Stimulated activated CD4-positive, alpha-beta T cell treated with anti-CD3 and anti-CD28 coated beads, Interleukin-4, amount 100 ng/mL, for 24 hours (primary cell): ENCODE measurements at regions not wholly inside any gene's neighbourhood (a gene's known extent, or its start where the extent isn't known, plus 50 kb on each side); places are given as distances from the start of the nearest gene placed in this dataset.

ENCODE experiments used
- DNase-seq: peaks from one replicate; pipeline ENCODE4 v3.0.0-alpha.2; 2020

- DNase-seq, result no peak
These were observed 138.3 kb upstream of the ROBO1 start for GRCh38 chr3:79906106-79906505.

GRCh38 chr3:79902151-79902550 is 134.4 kb upstream of the ROBO1 start:
- DNase-seq, result no peak

DNA sequence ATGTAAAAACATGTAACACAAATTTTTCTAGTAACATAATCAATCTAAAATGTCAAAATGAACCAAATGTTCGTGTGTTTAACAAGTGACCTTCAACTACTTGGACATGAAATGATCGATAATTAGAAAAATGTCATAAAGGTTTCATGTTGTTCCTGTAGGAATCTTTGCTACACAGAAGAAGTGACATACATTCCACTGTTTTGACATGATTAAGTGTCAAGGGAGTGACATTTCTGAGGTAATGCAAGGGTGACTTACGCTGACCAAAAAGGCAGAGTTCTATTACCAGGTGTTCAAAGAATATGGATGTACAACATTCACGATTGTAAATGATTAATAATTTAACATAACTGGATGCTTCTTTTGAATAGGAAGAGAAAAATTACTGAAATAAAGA is 131.1 kb upstream of the ROBO1 start:
- no peak for DNase-seq

GRCh38 chr3:79896086-79896485 is 128.3 kb upstream of the ROBO1 start:
- DNase-seq, result no peak

DNA sequence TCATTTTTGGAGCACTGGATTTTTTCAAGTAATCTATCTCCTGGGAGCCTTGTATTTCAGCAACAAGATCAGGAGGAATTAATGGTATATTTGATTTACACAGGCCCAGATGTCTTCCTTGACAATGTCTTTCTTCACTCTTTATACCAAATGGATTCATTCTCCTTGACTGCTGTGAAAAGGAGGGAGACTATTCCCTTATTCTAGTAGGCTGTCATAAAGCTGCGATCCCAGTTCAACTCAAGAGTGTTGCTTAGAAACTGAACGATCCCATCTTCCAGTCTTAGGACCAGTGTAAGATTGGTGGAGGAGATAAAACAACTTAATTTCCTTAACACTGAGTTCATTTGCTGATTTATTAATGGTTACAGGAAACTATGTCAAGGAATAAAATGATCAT is 119.4 kb upstream of the ROBO1 start:
- DNase-seq, result no peak

DNA sequence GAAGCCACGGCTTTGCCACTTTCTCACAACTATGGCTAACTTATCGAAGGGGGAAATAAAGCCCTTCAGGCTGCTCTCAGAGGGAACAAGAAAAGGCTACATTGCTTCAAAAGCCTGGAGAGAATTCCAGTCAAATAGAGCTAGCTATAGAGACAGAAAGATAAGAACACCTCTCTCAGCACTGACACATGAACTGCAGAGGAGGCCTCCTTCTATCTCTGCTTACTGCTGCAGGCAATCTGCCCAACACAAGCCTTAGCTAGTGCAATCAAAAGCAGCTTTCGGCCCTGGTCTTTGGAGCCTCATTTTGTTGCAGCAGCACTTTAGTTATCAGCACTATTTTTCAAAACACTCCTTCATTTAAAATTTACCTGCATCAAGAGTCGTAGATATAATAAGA is 118.4 kb upstream of the ROBO1 start:
- DNase-seq, result no peak

DNA sequence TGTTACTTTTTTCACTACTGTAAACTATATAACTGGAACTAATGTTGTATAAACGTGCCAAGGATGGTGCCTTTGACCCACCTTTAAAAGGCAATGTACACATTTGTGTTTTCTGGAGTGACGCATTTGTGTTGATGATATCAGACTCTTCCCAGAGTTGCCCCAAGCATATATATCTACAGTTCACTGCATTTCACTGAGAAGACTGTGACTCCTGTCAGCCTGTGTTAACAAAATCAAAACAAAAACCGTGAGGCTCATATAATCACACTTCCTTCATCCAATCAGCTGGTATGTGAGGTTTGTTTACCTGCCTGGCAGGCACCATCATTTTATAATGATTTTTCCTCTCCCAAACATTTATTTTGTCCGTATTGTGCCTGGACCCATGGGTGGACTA is 117.6 kb upstream of the ROBO1 start:
- no peak for DNase-seq

DNA sequence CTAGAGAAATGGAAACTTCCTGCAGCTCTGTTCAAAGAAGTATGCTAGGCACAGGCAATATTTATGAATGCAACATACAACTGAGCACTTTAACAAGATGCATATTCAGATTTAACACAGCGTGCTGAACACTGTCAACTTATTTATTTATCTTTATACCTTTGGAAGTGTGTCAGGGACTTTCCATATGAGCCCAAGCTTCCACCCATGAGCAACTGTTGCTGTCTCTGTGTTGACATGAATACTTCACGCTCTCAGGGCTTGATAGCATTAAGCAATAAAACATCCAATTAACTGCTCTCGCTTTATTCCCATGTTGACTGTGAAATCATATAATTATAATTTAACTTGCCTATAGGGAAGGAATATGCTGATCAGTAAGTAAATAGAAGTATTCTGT is 116.6 kb upstream of the ROBO1 start:
- no peak for DNase-seq

- no peak for DNase-seq
These were observed 113.6 kb upstream of the ROBO1 start for GRCh38 chr3:79881431-79881830.

GRCh38 chr3:79878708-79879107 is 110.9 kb upstream of the ROBO1 start:
- DNase-seq, result no peak

GRCh38 chr3:79874646-79875045 is 106.8 kb upstream of the ROBO1 start:
- DNase-seq, result no peak

DNA sequence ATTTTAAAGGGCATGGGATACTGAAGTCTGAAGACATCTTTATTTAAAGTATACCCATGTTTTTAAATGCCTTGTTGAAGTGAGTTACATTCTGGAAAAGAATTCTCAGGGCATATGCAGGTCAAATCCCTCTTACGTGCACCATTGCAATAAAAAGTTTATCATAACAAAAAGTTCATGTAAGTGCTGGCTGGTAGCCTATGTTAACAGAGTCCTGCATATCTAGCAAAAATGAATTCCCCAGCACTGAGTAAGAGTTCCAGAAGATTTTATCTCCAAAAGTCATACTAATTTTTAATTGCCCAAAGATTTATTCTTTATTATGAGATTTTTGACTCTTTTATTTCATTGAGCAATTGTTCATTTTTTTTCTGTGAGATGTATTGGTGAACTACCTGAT is 104.7 kb upstream of the ROBO1 start:
- no peak for DNase-seq

GRCh38 chr3:79871656-79872055 is 103.9 kb upstream of the ROBO1 start:
- DNase-seq, result no peak

DNA sequence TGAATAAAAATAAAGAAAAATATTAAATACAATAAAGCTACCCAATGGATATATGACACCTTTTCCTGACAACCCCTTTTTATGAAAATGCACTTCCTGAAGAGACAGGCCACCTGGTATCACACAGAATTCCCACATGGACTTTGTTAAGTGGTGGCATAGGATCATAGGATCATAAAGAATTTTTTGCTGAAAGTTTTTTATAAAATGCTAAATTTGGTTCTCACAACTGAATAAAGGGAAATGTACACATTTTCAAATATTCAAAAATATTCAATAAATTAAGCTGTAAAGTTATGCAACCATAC is 102.5 kb upstream of the ROBO1 start:
- DNase-seq, result no peak

GRCh38 chr3:79869461-79870312 is 101.9 kb upstream of the ROBO1 start:
- DNase-seq, result no peak

GRCh38 chr3:79866162-79866561 is 98.4 kb upstream of the ROBO1 start:
- DNase-seq, result no peak

- no peak for DNase-seq
These were observed 96.3 kb upstream of the ROBO1 start for GRCh38 chr3:79864077-79864476.

- DNase-seq, result no peak
These were observed 81.1 kb upstream of the ROBO1 start for GRCh38 chr3:79848876-79849275.

GRCh38 chr3:79847928-79848327 is 80.1 kb upstream of the ROBO1 start:
- no peak for DNase-seq

DNA sequence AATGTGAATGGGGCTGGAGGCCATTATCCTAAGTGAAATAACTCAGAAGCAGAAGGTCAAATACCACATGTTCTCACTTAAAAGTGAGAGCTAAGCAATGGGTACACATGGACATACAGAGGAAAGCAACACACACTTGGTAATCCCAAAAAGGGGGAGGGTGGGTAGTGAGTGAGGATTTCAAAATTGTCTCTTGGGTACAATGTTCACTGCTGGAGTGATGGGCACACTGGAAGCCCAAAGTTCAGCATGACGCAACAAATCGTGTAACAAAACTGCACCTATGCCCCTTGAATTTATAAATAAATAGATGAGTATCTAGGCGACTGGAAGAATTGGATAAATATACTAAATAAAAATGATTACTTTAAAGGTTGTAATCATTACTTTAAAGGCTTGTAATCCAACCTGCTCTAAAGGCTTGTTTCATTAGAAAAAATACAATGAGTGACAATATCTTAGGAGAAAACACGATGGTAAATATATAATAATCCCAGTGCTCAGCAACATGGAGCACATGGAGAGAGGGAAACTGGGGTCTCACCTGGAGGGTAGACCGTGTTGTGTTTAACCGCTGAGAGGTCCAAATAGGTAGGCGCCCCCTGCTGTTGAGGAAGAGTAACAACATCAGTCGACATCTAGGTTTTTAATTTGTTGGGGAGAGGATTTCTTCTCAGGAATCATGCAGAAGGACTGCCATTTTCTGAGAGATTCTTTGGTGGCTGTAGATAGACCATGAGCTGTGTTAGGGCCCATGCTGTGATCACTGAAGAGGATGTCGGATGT is 78.5 kb upstream of the ROBO1 start:
- DNase-seq, result no peak

GRCh38 chr3:79845546-79845945 is 77.7 kb upstream of the ROBO1 start:
- DNase-seq, result no peak

DNA sequence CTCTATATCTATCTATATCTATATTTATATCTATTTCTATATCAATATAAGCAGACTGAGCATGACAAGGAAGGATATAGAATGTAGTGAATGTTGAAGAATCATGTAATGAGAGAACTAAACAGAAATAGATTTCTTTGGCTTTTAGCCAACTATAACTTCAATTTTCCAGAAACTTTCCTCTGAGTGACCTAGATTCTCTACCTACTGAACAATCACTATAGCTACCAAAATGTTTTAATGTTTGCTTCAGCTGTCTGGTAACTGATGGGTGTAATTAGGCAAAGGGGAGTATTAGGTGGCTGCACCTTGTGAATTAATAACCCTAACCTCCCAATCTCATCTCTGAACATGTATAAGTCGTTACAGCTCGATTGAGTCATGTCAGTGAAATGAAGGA is 76.4 kb upstream of the ROBO1 start:
- no peak for DNase-seq

- no peak for DNase-seq
These were observed 75.4 kb upstream of the ROBO1 start for GRCh38 chr3:79843180-79843579.

- no peak for DNase-seq
These were observed 67.9 kb upstream of the ROBO1 start for GRCh38 chr3:79835701-79836100.

DNA sequence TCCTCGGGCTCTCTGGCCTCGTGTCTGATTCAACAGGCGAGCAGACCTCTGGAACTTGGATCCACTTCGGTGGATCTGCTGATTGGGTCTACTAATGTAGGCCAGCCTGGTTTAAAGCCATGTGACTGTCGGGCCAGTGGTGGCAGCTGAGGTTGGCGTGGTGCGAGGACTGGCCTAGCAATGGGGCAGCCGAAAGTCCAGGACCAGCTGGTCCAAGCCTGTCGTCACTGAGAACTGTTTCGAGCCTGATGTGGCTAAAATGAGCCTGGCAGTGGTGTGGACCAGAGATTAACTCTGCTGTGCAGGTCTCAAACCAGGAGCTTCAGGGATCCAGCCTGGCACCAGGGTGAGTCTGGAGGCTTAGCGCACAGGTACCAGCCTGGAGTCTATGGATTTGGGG is 56.4 kb upstream of the ROBO1 start:
- no peak for DNase-seq
